ENCODE measurements at regions not wholly inside any gene's neighbourhood (a gene's known extent, or its start where the extent isn't known, plus 50 kb on each side); places are given as distances from the start of the nearest gene placed in this dataset.

DNA sequence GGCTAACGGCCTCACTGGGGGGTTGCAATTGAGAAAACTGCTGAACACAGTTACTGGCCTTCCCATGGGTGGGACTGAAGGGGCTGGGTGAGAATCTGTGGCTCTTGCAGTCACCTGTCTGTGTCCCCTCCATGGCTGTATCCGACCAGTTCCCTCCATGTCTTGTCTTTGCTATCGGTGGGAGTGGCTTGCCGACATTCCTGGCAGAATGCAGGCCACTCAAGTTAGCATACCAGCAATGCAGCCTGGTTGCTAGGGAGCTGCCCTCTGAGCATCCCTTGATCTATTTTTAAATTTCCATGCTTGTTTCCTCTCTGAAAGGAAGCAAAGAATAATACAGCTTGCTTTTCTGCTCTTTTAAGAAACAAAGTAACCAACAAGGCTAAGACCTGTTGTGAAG lies 1509.7 kb upstream of the WWC1 start:
- ATAC-seq (ENCODE audit: low read depth) (no peak), DNase-seq (ENCODE audit: low spot score) (no peak)
- TF ChIP-seq CTCF (IDR thresholded peaks at IDR 0.05; ENCODE audit: poor library complexity, severe bottlenecking) = no peak
- no peak overlapping the region for H3K4me3 ChIP-seq (ENCODE audit: severe bottlenecking)
- no peaks in the 10 kb centered on the region for H3K36me3 ChIP-seq (ENCODE audit: low read depth)
- no peaks in the 10 kb centered on the region for H3K4me1 ChIP-seq (ENCODE audit: insufficient read depth, poor library complexity, severe bottlenecking)
- H3K27ac ChIP-seq (ENCODE audit: poor library complexity, severe bottlenecking) = no peak overlapping the region
- H3K9me3 ChIP-seq (ENCODE audit: severe bottlenecking) = peaks cover 2% of the 10 kb centered on the region
- no peaks in the 10 kb centered on the region for H3K27me3 ChIP-seq (ENCODE audit: insufficient read depth, poor library complexity, severe bottlenecking)

DNA sequence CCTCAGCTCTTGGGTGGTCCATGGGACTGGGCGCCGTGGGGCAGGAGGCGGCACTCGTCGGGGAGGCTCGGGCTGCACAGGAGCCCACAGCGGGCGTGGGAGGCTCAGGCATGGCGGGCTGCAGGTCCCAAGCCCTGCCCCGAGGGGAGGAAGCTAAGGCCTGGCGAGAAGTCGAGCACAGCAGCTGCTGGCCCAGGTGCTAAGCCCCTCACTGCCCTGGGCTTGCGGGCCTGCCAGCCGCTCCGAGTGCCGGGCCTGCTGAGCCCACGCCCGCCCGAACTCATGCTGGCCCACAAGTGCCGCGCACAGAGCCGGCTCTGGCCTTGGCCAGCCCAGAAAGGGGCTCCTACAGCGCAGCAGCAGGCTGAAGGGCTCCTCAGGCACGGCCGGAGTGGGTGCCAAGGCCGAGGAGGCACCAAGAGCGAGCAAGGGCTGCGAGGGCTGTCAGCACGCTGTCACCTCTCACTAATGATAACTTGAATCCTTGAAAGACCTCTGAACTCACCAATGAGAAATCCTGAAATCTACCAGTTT lies 1506.8 kb upstream of the WWC1 start:
- no peak for ATAC-seq (ENCODE audit: low read depth)
- no peaks in the 10 kb centered on the region for H3K27me3 ChIP-seq (ENCODE audit: insufficient read depth, poor library complexity, severe bottlenecking)
- no peak overlapping the region for H3K27ac ChIP-seq (ENCODE audit: poor library complexity, severe bottlenecking)
- TF ChIP-seq CTCF (IDR thresholded peaks at IDR 0.05; ENCODE audit: poor library complexity, severe bottlenecking) = no peak
- no peaks in the 10 kb centered on the region for H3K36me3 ChIP-seq (ENCODE audit: low read depth)
- DNase-seq (ENCODE audit: low spot score) = no peak
- H3K9me3 ChIP-seq (ENCODE audit: severe bottlenecking) = no peaks in the 10 kb centered on the region
- no peaks in the 10 kb centered on the region for H3K4me1 ChIP-seq (ENCODE audit: insufficient read depth, poor library complexity, severe bottlenecking)
- H3K4me3 ChIP-seq (ENCODE audit: severe bottlenecking) = no peak overlapping the region

- Histone ChIP-seq H3K27me3 (ENCODE audit: insufficient read depth, poor library complexity, severe bottlenecking) (no peaks in the 10 kb centered on the region), H3K4me3 (ENCODE audit: severe bottlenecking) (no peak overlapping the region), H3K27ac (ENCODE audit: poor library complexity, severe bottlenecking) (no peak overlapping the region), H3K36me3 (ENCODE audit: low read depth) (no peaks in the 10 kb centered on the region), H3K4me1 (ENCODE audit: insufficient read depth, poor library complexity, severe bottlenecking) (no peaks in the 10 kb centered on the region), H3K9me3 (ENCODE audit: severe bottlenecking) (no peaks in the 10 kb centered on the region)
- DNase-seq (ENCODE audit: low spot score) (no peak), ATAC-seq (ENCODE audit: low read depth) (no peak)
- no peak for TF ChIP-seq CTCF (IDR thresholded peaks at IDR 0.05; ENCODE audit: poor library complexity, severe bottlenecking)
Observed at GRCh38 chr5:166786178-166786577, 1505.3 kb upstream of the WWC1 start.

- H3K27ac ChIP-seq (ENCODE audit: poor library complexity, severe bottlenecking) = no peak overlapping the region
- H3K4me3 ChIP-seq (ENCODE audit: severe bottlenecking) = no peak overlapping the region
- TF ChIP-seq CTCF (IDR thresholded peaks at IDR 0.05; ENCODE audit: poor library complexity, severe bottlenecking) = no peak
- no peaks in the 10 kb centered on the region for H3K9me3 ChIP-seq (ENCODE audit: severe bottlenecking)
- H3K36me3 ChIP-seq (ENCODE audit: low read depth) = no peaks in the 10 kb centered on the region
- H3K4me1 ChIP-seq (ENCODE audit: insufficient read depth, poor library complexity, severe bottlenecking) = no peaks in the 10 kb centered on the region
- DNase-seq (ENCODE audit: low spot score) (no peak), ATAC-seq (ENCODE audit: low read depth) (no peak)
- H3K27me3 ChIP-seq (ENCODE audit: insufficient read depth, poor library complexity, severe bottlenecking) = no peaks in the 10 kb centered on the region
Observed at GRCh38 chr5:166786889-166787288, 1504.6 kb upstream of the WWC1 start.

GRCh38 chr5:166788050-166788449 lies 1503.4 kb upstream of the WWC1 start:
- H3K4me3 ChIP-seq (ENCODE audit: severe bottlenecking) = no peak overlapping the region
- H3K4me1 ChIP-seq (ENCODE audit: insufficient read depth, poor library complexity, severe bottlenecking) = no peaks in the 10 kb centered on the region
- no peak overlapping the region for H3K27ac ChIP-seq (ENCODE audit: poor library complexity, severe bottlenecking)
- ATAC-seq (ENCODE audit: low read depth) = no peak
- H3K9me3 ChIP-seq (ENCODE audit: severe bottlenecking) = no peaks in the 10 kb centered on the region
- DNase-seq (ENCODE audit: low spot score) = no peak
- H3K36me3 ChIP-seq (ENCODE audit: low read depth) = no peaks in the 10 kb centered on the region
- no peaks in the 10 kb centered on the region for H3K27me3 ChIP-seq (ENCODE audit: insufficient read depth, poor library complexity, severe bottlenecking)
- no peak for TF ChIP-seq CTCF (IDR thresholded peaks at IDR 0.05; ENCODE audit: poor library complexity, severe bottlenecking)
